OCI-LY1 (cell line): ENCODE measurements at regions not wholly inside any gene's neighbourhood (a gene's known extent, or its start where the extent isn't known, plus 50 kb on each side); places are given as distances from the start of the nearest gene placed in this dataset.

Source experiments
- H2AFZ ChIP-seq: fragments of 200-600 bp; sonication (generic), shearing (Covaris generic); 2 replicates; pipeline ENCODE4 v1.6.0; 2014; ENCODE audit warnings: antibody characterized with exemption, mild to moderate bottlenecking, low read length
- H3F3A ChIP-seq: fragments of 200-600 bp; sonication (generic), shearing (Covaris generic); 2 replicates; pipeline ENCODE4 v1.6.0; 2014; ENCODE audit warnings: mild to moderate bottlenecking, antibody characterized with exemption, low read length, moderate library complexity; ENCODE audit not compliant: insufficient read depth
- H3K27ac ChIP-seq: fragments of 200-600 bp; sonication (generic); 2 replicates; pipeline ENCODE4 v1.5.1; 2014; ENCODE audit warnings: low read length, mixed run types, mild to moderate bottlenecking, low read depth; ENCODE audit not compliant: poor library complexity, severe bottlenecking
- H3K27me3 ChIP-seq: fragments of 200-600 bp; sonication (generic); 2 replicates; pipeline ENCODE4 v1.6.0; 2014; ENCODE audit warnings: antibody characterized with exemption, mild to moderate bottlenecking, low read length, moderate library complexity; ENCODE audit not compliant: insufficient read depth
- H3K36me3 ChIP-seq: fragments of 200-600 bp; sonication (generic); 2 replicates; pipeline ENCODE4 v1.6.1; 2014; ENCODE audit warnings: mild to moderate bottlenecking, antibody characterized with exemption, low read length, moderate library complexity, mixed read lengths; ENCODE audit not compliant: insufficient read depth
- H3K4me1 ChIP-seq: fragments of 200-600 bp; sonication (generic); 2 replicates; pipeline ENCODE4 v1.5.1; 2014; ENCODE audit warnings: mild to moderate bottlenecking, low read length, moderate library complexity; ENCODE audit not compliant: insufficient read depth, severe bottlenecking
- H3K4me2 ChIP-seq: fragments of 200-600 bp; sonication (generic), shearing (Covaris generic); 2 replicates; pipeline ENCODE4 v1.6.1; 2014; ENCODE audit warnings: low read length
- H3K4me3 ChIP-seq: fragments of 200-600 bp; sonication (generic); 2 replicates; pipeline ENCODE4 v1.5.1; 2014; ENCODE audit warnings: low read length, low read depth, mild to moderate bottlenecking, mixed read lengths; ENCODE audit not compliant: poor library complexity, severe bottlenecking
- H3K79me2 ChIP-seq: fragments of 200-600 bp; shearing (Covaris generic); 2 replicates; pipeline ENCODE4 v1.6.1; 2016; ENCODE audit warnings: mixed run types, low read length, mixed read lengths; ENCODE audit not compliant: insufficient read depth
- H3K9ac ChIP-seq: fragments of 200-600 bp; sonication (generic), shearing (Covaris generic); 2 replicates; pipeline ENCODE4 v1.6.1; 2014; ENCODE audit warnings: mild to moderate bottlenecking, low read length, mixed read lengths
- H3K9me2 ChIP-seq: fragments of 200-600 bp; sonication (generic), shearing (Covaris generic); 2 replicates; pipeline ENCODE4 v1.6.1; 2014; ENCODE audit warnings: low read depth, mild to moderate bottlenecking, low read length, mixed read lengths
- H3K9me3 ChIP-seq: fragments of 200-600 bp; shearing (Covaris generic); 2 replicates; pipeline ENCODE4 v1.6.1; 2014; ENCODE audit warnings: low read length, mixed read lengths
- H4K20me1 ChIP-seq: fragments of 200-600 bp; sonication (generic), shearing (Covaris generic); 2 replicates; pipeline ENCODE4 v1.6.0; 2016; ENCODE audit warnings: mild to moderate bottlenecking, low read length; ENCODE audit not compliant: insufficient read depth
- EZH2 ChIP-seq: fragments of 200-600 bp; sonication (generic), shearing (Covaris generic); IDR thresholded peaks from 2 replicates; pipeline ENCODE4 v1.8.0; 2017; ENCODE audit warnings: borderline replicate concordance, mixed run types, mild to moderate bottlenecking, antibody characterized with exemption, low read length, moderate library complexity, mixed read lengths
- TF ChIP-seq, protein P1 (sequence below): fragments of 200-600 bp; sonication (generic), shearing (Covaris generic); IDR thresholded peaks from 2 replicates; pipeline ENCODE4 v1.5.1; 2017; ENCODE audit warnings: mild to moderate bottlenecking, antibody characterized with exemption, low read length, moderate library complexity, mixed read lengths

DNA sequence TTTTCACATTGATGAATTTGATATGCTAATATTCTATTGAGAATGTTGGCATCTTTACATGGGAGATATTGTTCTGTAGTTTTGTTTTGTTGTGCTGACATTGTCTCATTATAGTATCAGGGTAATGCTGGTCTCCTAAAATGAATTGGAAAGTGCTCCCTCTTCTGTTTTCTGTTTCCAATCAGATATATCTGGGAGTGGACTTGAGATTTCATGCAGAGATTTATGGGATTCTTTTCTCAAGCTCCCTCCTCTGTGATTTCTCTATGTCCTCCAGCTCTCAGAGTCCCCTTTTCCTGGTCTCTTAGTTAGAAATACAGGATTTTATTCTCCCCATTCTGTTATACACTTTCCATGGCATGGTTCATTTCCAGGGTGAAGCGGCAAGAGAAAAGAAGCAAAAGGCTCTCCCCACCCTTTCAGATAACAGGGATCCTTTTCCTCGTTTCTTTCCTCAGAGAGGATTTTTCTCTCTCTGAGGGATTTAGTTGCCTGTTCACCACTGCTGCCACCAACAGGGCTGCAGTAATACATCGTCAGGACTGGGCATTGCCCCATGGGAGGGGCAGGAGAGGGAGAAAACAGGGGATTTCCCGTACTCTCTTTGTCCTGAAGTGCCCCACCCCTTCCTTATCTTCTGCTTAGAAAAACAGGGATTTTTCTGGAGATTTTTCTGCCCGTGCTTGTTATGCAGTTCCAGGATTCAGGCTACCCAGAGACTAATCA is 59.3 kb upstream of the STMND1 start:
- no peak overlapping the region for H3K27ac ChIP-seq
- no peaks in the 10 kb centered on the region for H3K4me1 ChIP-seq
- no peaks in the 10 kb centered on the region for H3K9me2 ChIP-seq
- TF ChIP-seq EZH2: no peak
- TF ChIP-seq, protein P1, sequence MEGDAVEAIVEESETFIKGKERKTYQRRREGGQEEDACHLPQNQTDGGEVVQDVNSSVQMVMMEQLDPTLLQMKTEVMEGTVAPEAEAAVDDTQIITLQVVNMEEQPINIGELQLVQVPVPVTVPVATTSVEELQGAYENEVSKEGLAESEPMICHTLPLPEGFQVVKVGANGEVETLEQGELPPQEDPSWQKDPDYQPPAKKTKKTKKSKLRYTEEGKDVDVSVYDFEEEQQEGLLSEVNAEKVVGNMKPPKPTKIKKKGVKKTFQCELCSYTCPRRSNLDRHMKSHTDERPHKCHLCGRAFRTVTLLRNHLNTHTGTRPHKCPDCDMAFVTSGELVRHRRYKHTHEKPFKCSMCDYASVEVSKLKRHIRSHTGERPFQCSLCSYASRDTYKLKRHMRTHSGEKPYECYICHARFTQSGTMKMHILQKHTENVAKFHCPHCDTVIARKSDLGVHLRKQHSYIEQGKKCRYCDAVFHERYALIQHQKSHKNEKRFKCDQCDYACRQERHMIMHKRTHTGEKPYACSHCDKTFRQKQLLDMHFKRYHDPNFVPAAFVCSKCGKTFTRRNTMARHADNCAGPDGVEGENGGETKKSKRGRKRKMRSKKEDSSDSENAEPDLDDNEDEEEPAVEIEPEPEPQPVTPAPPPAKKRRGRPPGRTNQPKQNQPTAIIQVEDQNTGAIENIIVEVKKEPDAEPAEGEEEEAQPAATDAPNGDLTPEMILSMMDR: no peak
- no peak overlapping the region for H2AFZ ChIP-seq
- H3K27me3 ChIP-seq: no peaks in the 10 kb centered on the region
- H3K9ac ChIP-seq: no peak overlapping the region
- no peaks in the 10 kb centered on the region for H3K36me3 ChIP-seq
- H3F3A ChIP-seq: no peaks in the 10 kb centered on the region
- H3K9me3 ChIP-seq: no peaks in the 10 kb centered on the region
- H3K4me2 ChIP-seq: no peak overlapping the region
- no peaks in the 10 kb centered on the region for H3K79me2 ChIP-seq
- no peak overlapping the region for H3K4me3 ChIP-seq
- H4K20me1 ChIP-seq: no peaks in the 10 kb centered on the region

- Histone ChIP-seq H3K4me1 (no peaks in the 10 kb centered on the region), H3F3A (no peaks in the 10 kb centered on the region), H3K27me3 (no peaks in the 10 kb centered on the region), H3K9me3 (no peaks in the 10 kb centered on the region), H3K79me2 (no peaks in the 10 kb centered on the region), H3K36me3 (no peaks in the 10 kb centered on the region), H3K9ac (no peak overlapping the region), H3K27ac (no peak overlapping the region), H4K20me1 (no peaks in the 10 kb centered on the region), H3K4me3 (no peak overlapping the region), H3K4me2 (no peak overlapping the region), H3K9me2 (no peaks in the 10 kb centered on the region), H2AFZ (no peak overlapping the region)
- TF ChIP-seq EZH2: no peak
- TF ChIP-seq, protein P1: no peak
These were observed 62.6 kb upstream of the STMND1 start for GRCh38 chr6:17039266-17039665.

DNA sequence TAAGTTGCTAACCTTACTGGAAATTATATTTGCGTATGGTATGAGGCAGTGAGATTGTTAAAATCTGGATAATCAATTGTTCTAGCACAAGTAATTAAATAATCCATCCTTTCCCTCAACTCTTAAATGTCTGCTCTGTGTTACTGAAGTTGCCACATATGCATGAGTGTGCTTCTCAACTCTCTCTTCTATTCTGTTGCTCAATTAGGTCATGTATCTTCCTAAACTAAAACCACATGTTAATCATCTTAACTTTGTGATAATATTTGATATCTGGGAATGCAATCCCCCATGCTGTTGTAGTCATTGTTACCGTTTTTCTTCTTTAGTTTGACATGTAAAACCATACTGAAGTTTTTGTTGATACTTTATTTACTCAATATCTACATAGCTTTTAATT is 63.5 kb upstream of the STMND1 start:
- no peak overlapping the region for H2AFZ ChIP-seq
- no peak overlapping the region for H3K9ac ChIP-seq
- no peaks in the 10 kb centered on the region for H3K79me2 ChIP-seq
- no peaks in the 10 kb centered on the region for H3K9me2 ChIP-seq
- no peaks in the 10 kb centered on the region for H3K36me3 ChIP-seq
- no peak overlapping the region for H3K4me3 ChIP-seq
- no peaks in the 10 kb centered on the region for H3K9me3 ChIP-seq
- no peak overlapping the region for H3K4me2 ChIP-seq
- H3F3A ChIP-seq: no peaks in the 10 kb centered on the region
- TF ChIP-seq, protein P1: no peak
- TF ChIP-seq EZH2: no peak
- no peaks in the 10 kb centered on the region for H4K20me1 ChIP-seq
- H3K27me3 ChIP-seq: no peaks in the 10 kb centered on the region
- no peak overlapping the region for H3K27ac ChIP-seq
- no peaks in the 10 kb centered on the region for H3K4me1 ChIP-seq
